Breast epithelium (tissue), 3 donors: ENCODE measurements at regions not wholly inside any gene's neighbourhood (a gene's known extent, or its start where the extent isn't known, plus 50 kb on each side); places are given as distances from the start of the nearest gene placed in this dataset.

Experiments
- CTCF ChIP-seq, 3 donors: fragments of 450-650 bp; IDR thresholded peaks; one replicate each; pipeline ENCODE4 v1.5.1; 2016 to 2017; ENCODE audit warnings: antibody characterized with exemption in 3 of 3, mild to moderate bottlenecking in 3 of 3, moderate library complexity in 3 of 3
- POLR2A ChIP-seq: fragments of 450-650 bp; IDR thresholded peaks from one replicate; pipeline ENCODE4 v1.6.1; 2016; ENCODE audit warnings: antibody characterized with exemption, mild to moderate bottlenecking, moderate library complexity

- no peak for TF ChIP-seq CTCF (IDR thresholded peaks at IDR 0.05)
- no peak for TF ChIP-seq POLR2A
Observed at GRCh38 chr5:74976651-74977050, 75.7 kb downstream of the GCNT4 start.
